GM21390 (cell line): ENCODE measurements at regions not wholly inside any gene's neighbourhood (a gene's known extent, or its start where the extent isn't known, plus 50 kb on each side); places are given as distances from the start of the nearest gene placed in this dataset.

Source experiments
- ATAC-seq: cut with Tn5 transposase; IDR thresholded peaks from one replicate; pipeline ENCODE4 v1.9.1; 2021; ENCODE audit not compliant: unreplicated experiment

DNA sequence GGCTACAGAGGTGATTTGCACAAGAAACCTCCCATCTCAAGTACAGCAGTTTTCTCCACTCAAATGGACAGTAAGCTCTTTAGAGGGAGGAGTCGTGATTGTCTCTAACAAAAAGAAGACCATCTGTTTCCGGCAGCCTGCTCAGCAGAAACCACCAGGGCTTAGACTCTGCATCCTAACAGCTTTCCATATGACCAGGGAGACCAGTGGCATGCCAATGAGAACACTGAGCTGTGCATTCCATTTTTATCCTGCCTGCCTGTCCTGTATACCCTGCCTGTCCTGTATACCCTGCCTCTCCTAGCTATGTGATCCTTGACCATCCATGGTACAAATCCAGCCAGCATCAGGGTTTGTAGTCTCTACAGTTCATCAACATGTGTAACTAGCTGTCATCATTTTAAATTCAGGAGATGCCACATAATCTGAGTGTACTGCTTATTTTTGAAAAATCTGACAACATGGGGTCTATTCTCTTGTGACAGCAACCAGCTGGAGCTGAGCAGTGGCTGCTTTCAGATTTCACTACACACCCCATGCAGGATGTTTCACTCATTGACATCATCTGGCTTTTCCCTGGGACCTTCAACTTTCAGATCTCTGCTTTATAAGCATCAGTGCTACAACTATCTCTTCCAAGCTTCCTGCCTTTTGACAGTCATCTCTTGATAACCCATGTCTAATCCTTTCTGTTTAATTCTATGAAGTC, 50.5 kb upstream of the POU2AF2 start:
- ATAC-seq = no peak

- ATAC-seq = no peak
Observed at GRCh38 chr11:111193924-111194490, 51.5 kb upstream of the POU2AF2 start.

DNA sequence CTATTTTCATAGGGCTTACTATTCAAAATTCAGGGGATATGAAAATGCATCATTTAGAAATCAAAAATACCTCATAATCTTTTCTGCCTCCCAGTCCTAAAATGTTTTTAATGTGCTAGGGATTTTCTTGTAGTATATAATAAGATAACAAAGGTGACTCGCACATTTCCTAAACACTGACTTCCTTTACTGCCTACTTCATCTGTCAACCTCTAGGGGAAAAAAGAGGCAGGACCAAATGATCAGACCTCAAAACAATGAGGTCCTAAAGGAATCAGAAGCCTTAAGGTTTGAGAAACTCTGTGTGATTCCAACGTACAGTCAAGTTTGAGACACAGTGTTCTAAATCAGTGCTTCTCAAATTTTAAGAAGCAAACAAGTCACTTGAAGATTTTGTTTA, 56.1 kb upstream of the POU2AF2 start:
- ATAC-seq = no peak

- no peak for ATAC-seq
Observed at GRCh38 chr11:111186308-111186915, 59.1 kb upstream of the POU2AF2 start.

GRCh38 chr11:111185266-111185665, 60.3 kb upstream of the POU2AF2 start:
- no peak for ATAC-seq

GRCh38 chr11:111183706-111184105, 61.8 kb upstream of the POU2AF2 start:
- no peak for ATAC-seq

DNA sequence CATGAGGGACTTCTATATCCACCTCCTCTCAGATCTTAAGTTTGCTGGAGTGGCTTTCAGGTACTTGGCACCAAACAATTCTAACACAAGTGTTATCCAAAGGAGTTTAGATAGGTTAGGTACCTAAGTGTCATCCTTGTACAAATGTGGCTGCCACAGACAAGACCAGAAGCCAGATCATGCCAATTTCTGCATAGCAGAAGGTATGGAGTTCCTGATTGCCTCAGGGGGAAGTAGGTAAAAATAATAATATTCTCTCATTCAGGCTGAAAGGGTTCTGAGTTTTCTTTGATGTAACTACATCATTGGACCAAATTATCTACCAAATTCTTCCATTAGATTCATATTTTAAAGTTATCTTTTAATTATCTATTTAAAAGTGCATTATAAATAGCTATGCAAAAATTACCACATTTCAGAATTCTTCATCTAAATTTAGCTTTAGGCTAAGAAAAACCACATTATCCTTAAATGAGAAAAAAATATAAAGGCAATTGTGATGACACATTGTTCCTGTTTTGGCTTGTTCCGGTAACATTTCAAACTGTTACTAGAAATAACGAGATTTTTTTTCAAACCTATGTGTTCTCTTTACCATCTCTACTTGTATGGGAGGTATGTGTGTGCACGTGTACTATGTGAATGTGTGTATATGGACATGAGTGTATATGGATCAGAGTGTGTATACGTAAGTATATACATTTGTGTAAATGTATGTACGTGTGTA, 66.2 kb upstream of the POU2AF2 start:
- no peak for ATAC-seq

DNA sequence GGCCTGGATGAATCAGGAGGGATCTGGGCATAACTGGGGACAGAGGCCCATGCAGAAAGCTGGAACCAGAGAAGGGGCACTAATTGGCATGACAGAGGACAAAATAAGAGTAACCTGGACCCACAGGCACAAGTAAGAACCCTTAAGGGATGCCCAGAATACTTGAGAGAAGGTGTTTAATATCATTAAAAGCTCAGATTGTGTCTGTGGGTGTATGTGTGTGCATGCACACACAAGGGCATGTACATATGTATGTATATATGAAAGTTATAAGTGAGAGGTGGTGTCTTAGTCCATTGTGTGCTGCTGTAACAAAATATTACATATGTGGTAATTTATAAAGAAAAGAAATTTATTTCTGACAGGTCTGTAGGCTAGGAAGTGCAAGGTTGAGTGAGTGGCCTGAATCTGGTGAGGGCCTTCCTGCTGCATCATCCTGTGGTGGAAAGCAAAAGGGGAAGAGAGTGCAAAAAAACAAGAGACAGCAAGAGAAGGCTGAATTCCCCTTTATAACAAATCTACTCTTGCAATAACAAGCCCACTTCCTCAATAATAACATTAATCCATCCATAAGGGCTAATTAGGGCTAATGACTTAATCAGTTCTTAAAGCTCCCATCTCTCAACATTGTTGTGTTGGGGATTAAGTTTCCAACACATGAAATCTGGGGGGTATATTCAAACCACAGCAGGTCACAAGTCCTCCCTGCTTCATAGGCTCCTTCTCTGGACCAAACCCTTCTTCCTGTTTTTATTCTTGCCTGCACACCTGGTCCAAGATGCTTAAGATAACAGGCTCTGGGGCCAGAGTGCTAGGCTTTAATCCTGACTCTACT, 68.3 kb upstream of the POU2AF2 start:
- peak; percentile 82 for ATAC-seq

- peak; percentile 38 for ATAC-seq
Observed at GRCh38 chr11:111176603-111177002, 68.9 kb upstream of the POU2AF2 start.

DNA sequence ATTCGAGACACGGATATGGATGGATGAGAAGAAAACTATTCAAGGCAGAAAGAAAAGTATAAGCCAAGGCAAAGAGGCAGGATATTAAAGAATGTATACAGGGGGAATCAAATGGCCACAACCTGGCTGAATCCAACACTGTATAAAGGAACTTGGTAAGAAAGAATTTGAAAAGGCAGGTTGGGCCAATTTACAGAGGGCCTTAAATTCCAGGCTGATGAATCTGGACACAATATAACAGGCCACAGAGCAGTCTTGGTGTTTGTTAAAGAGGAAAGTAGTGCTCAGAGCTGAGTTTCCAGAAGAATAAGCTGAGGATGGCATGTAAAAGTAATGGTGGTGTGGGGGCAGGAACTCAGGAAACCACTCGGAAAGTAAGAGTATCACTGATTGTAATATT, 72.3 kb upstream of the POU2AF2 start:
- ATAC-seq = no peak

- ATAC-seq = no peak
Observed at GRCh38 chr11:111172321-111172862, 73.1 kb upstream of the POU2AF2 start.

- no peak for ATAC-seq
Observed at GRCh38 chr11:111170761-111171379, 74.7 kb upstream of the POU2AF2 start.

DNA sequence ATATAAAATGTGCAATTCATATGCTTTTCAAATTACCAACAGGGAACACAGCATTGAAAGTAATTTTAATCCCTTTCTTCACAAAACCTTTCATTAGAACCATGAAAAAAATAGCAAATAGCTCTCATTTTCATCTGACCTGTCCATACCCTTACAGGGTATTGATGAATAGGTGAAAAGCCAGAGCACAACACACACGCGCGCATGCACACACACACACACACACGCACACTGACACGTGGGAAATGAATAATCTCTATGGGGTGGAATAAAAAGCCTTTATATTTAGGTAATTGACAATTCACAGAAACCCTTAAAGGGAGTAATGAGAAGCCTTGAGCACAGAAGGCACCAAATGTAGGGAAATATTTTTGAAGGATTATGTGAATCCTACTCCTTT, 76.2 kb upstream of the POU2AF2 start:
- no peak for ATAC-seq

DNA sequence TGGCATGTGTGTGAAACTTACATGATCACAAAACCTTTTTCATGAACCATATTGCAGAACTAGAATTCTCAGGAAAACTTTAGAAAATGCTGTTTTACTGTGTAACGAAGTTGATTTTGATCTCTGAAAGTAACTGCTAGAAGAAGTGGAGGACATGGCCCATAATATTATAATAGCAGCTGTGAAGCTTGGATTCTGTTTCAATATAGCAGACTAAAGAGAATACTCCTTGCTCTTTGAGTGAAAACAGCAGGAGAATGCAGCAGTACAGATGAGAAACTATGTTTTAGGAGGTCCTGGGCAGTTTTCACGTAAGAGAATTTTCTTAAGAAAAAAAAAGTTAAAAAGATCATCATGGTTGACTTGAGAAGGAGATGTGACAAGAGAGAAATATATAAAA, 76.7 kb upstream of the POU2AF2 start:
- no peak for ATAC-seq

GRCh38 chr11:111167666-111168065, 77.9 kb upstream of the POU2AF2 start:
- ATAC-seq = no peak

DNA sequence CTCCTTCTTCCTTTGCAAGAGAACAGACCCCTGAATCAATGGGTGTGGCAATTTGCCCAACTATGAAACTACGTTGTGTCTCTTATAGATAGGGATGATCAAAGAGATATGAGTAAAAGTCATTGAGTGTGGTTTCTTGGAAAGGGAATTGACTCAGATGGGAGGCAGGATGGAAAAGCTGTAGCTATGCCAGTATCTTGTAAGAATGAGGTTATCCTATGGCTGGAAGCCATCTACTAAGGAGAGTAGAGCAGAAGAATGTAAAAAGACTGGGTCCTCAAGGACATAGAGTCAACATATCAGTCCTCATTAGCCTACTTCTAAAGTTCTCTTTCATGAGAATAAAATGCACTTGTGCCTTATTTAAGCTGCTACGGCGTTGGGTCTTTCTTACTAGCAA, 78.9 kb upstream of the POU2AF2 start:
- no peak for ATAC-seq

- no peak for ATAC-seq
Observed at GRCh38 chr11:111162305-111162704, 83.2 kb upstream of the POU2AF2 start.

DNA sequence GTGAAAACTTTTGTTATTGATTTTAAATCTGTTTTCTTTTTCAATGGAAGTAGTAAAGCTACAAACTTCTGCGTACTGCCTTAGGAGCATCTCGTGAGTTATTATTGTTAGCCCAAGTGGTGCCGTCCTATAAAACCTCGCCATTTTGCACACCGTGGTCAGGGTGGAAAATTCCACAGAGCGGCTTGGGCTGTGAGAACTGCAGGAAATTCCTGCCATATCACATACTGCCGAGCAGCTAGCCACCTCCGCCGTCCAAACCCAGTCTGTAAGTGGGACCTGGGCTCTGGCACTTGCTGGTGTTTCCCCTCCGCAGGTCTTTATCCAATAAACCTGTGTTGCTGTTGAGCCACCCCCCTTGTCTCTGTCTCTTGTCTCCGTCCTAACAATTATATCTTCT, 88.0 kb upstream of the POU2AF2 start:
- ATAC-seq = no peak

- no peak for ATAC-seq
Observed at GRCh38 chr11:111155021-111155420, 90.5 kb upstream of the POU2AF2 start.

DNA sequence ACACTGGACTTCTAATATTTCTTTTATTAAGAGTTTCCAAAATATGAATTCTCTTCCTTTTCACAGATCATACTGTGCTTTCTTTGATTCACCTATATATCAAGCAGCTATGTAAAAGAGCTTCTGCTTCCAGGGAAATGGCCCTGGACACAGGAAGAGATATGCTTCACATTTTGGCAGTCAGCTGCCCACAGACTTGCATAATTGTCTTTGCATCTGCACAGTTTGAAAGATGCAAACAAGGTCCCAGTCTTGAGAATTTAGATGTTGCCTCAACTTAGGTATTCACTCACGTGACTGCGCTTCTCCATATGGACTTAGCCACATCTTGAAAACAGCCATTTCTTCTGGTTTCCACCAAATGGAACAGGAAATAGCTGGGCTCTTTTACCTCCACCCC, 92.3 kb upstream of the POU2AF2 start:
- ATAC-seq = no peak
